K562 (cell line): ENCODE measurements at regions not wholly inside any gene's neighbourhood (a gene's known extent, or its start where the extent isn't known, plus 50 kb on each side); places are given as distances from the start of the nearest gene placed in this dataset.

ENCODE experiments used
- ATAC-seq: fragments of 200-7000 bp; cut with Tn5 transposase; 3 replicates; pipeline ENCODE4 v1.9.1; 2020; ENCODE audit warnings: moderate library complexity
- BruUV-seq: library from RNA; stranded (reverse); fragments of 400-500 nt; replicated peaks from 2 replicates; lab custom pipeline; 2021; lab: Mats Ljungman, UMichigan
- CTCF ChIA-PET: fragments of 300-600 bp; formaldehyde crosslinking; extraction: SDS; loops from one replicate; lab custom pipeline; 2021; ENCODE audit warnings: low intra/inter-chr PET ratio; lab: Yijun Ruan, JAX
- POLR2A ChIA-PET: fragments of 300-600, 350-650 bp; sonication (Branson Sonifier 250); formaldehyde crosslinking; extraction: SDS; loops from one replicate; lab custom pipeline; 2021; ENCODE audit warnings: antibody characterized with exemption, inconsistent platforms; lab: Yijun Ruan, JAX
- DNase-seq, 4 experiments: peaks; one replicate each; pipeline versions ENCODE4 v3.0.0 to v3.0.0-alpha.2; 2011 to 2018; ENCODE audit warnings: low spot score in 3 of 4, mixed read lengths in 3 of 4; ENCODE audit errors: extremely low read depth in 1 of 4
- FAIRE-seq: peaks from 2 replicates; lab custom pipeline; 2011; peaks lifted over from hg19 to GRCh38; lab: Jason Lieb, UNC
- H2AFZ ChIP-seq: 2 replicates; pipeline ENCODE4 v1.6.0; 2011; ENCODE audit warnings: low read depth, low read length, control low read depth, inconsistent platforms
- H3K27ac ChIP-seq: fragments of 200-600 bp; 3 replicates; pipeline ENCODE4 v1.8.0; 2011; ENCODE audit warnings: low read depth, mild to moderate bottlenecking, control low read depth, inconsistent platforms, low read length, moderate library complexity, mixed read lengths; ENCODE audit errors: extremely low read depth
- H3K27me3 ChIP-seq, 2 experiments: fragments of 300-600 bp in 1 of 2; 2 replicates in 1 of 2; 3 replicates in 1 of 2; pipeline versions ENCODE4 v1.6.0 to v1.8.0; 2011; ENCODE audit warnings: inconsistent platforms in 2 of 2, low read length in 2 of 2, mild to moderate bottlenecking in 1 of 2, mixed read lengths in 1 of 2, moderate library complexity in 1 of 2; ENCODE audit not compliant: control insufficient read depth in 2 of 2, insufficient read depth in 2 of 2
- H3K36me3 ChIP-seq: fragments of 300-600 bp; 3 replicates; pipeline ENCODE4 v1.8.0; 2011; ENCODE audit warnings: mild to moderate bottlenecking, low read length, inconsistent platforms; ENCODE audit not compliant: control insufficient read depth, insufficient read depth
- H3K4me1 ChIP-seq, 2 experiments: fragments of 200-600 bp in 1 of 2; replicated peaks in 1 of 2; 2 replicates in 1 of 2; 3 replicates in 1 of 2; pipeline versions ENCODE4 v1.5.1 to v1.8.0; 2011; ENCODE audit warnings: inconsistent platforms in 2 of 2, low read length in 2 of 2, mild to moderate bottlenecking in 1 of 2, mixed read lengths in 1 of 2, moderate library complexity in 1 of 2; ENCODE audit not compliant: control insufficient read depth in 2 of 2, insufficient read depth in 2 of 2
- H3K4me2 ChIP-seq: 2 replicates; pipeline ENCODE4 v1.6.1; 2011; ENCODE audit warnings: low read length, control low read depth, inconsistent platforms, mixed read lengths; ENCODE audit not compliant: insufficient read depth
- H3K4me3 ChIP-seq: fragments of 200-600 bp; sonication (generic), shearing (Covaris generic); 2 replicates; pipeline ENCODE4 v1.5.1; 2016; ENCODE audit warnings: control low read depth, inconsistent platforms
- H3K79me2 ChIP-seq: fragments of 200-600 bp; 3 replicates; pipeline ENCODE4 v1.8.0; 2011; ENCODE audit warnings: low read length, inconsistent platforms; ENCODE audit not compliant: control insufficient read depth, insufficient read depth
- H3K9ac ChIP-seq, 2 experiments: 2 replicates each; pipeline versions ENCODE4 v1.6.0 to v1.6.1; 2011; ENCODE audit warnings: low read depth in 2 of 2, low read length in 2 of 2, control low read depth in 1 of 2, inconsistent platforms in 1 of 2, mild to moderate bottlenecking in 1 of 2, mixed read lengths in 1 of 2; ENCODE audit not compliant: insufficient read depth in 1 of 2
- H3K9me1 ChIP-seq: one replicate; pipeline ENCODE4 v1.6.0; 2011; ENCODE audit warnings: inconsistent platforms, mild to moderate bottlenecking, low read length, moderate library complexity; ENCODE audit not compliant: control insufficient read depth, insufficient read depth
- H3K9me3 ChIP-seq: replicated peaks from 2 replicates; pipeline ENCODE4 v1.5.1; 2011; ENCODE audit warnings: low read depth, low read length, inconsistent platforms; ENCODE audit not compliant: control insufficient read depth, insufficient read depth
- H4K20me1 ChIP-seq: replicated peaks from 2 replicates; pipeline ENCODE4 v1.6.1; 2011; ENCODE audit warnings: low read length, inconsistent platforms, mixed read lengths; ENCODE audit not compliant: control insufficient read depth, insufficient read depth
- RBM25 ChIP-seq: fragments of 200-400 bp; formaldehyde crosslinking; IDR thresholded peaks from 2 replicates; pipeline ENCODE4 v1.6.1; 2018; ENCODE audit warnings: low read length, low read depth, moderate library complexity; ENCODE audit not compliant: severe bottlenecking
- TGIF2 ChIP-seq: sonication (generic); formaldehyde crosslinking; IDR thresholded peaks from 2 replicates; pipeline ENCODE4 v1.8.1; 2022; ENCODE audit warnings: mild to moderate bottlenecking, missing genetic modification reagents, moderate library complexity
- ZNF121 ChIP-seq: sonication (generic); formaldehyde crosslinking; conservative IDR thresholded peaks from 2 replicates; pipeline ENCODE4 v1.8.0; 2022; ENCODE audit warnings: missing genetic modification reagents
- WGBS: fragments of 100-300 bp; shearing (Covaris generic); methylation state at CpG from one replicate; pipeline ENCODE4 v1.1.6; 2016; ENCODE audit warnings: low coverage, mixed read lengths; ENCODE audit not compliant: insufficient coverage; ENCODE audit errors: missing lambda C conversion rate; 5-methylcytosine and 5-hydroxymethylcytosine counted together
- in situ Hi-C: fragments of 300-500 bp; cut with MboI; formaldehyde crosslinking; loops from 4 replicates; pipeline ENCODE4 v1.15.0; 2018; ENCODE audit warnings: inconsistent platforms, mixed read lengths
- intact Hi-C: fragments of 100-400 bp; cut with micrococcal nuclease; formaldehyde crosslinking; loops from 2 replicates; pipeline ENCODE4 v1.14.2; 2022
- TF ChIP-seq, protein P1 (sequence below), 2 experiments: fragments of 450-650 bp; formaldehyde crosslinking in 1 of 2; IDR thresholded peaks; 2 replicates each; pipeline versions ENCODE4 v1.4.0 to v1.6.1; 2014 to 2020; ENCODE audit warnings: mild to moderate bottlenecking in 2 of 2, borderline replicate concordance in 1 of 2, low read depth in 1 of 2

DNA sequence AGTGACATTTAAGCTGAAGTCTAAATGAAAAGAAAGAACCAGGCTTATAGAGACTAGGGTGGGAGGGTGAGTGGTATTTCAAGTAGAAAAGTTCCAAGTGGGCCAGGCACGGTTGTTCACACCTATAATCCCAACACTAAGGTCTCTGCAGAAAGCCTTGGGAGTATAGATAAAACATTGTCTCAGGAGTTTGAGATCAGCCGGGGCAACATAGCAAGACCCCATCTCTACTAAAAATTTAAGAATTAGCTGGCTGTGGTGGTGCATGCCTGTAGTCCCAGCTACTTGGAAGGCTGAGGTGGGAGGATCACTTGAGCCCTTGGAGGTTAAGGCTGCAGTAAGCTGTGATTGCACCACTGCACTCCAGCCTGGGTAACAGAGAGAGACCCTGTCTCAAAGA lies 143.4 kb upstream of the PKDCC start:
- no peaks in the 10 kb centered on the region for H4K20me1 ChIP-seq
- POLR2A ChIA-PET, result interaction anchor here (1.2 kb wide), 1 partner anchor 8 kb away, joined by 3 read pairs; no protein-coding TSS in a partner anchor
- FAIRE-seq, result no peak

More for the DNA sequence above, 143.4 kb upstream of the PKDCC start:
- intact Hi-C loops (no loop called here), in situ Hi-C loops (no loop called here)
- Histone ChIP-seq H3K79me2 (no peaks in the 10 kb centered on the region), H3K27me3 (no peaks in the 10 kb centered on the region; a peak in 1 of 5 replicates), H3K4me3 (no peak overlapping the region), H3K9me3 (no peaks in the 10 kb centered on the region), H3K36me3 (no peaks in the 10 kb centered on the region), H3K4me2 (no peak overlapping the region), H3K27ac (no peak overlapping the region), H3K9ac (no peak overlapping the region), H2AFZ (no peak overlapping the region), H3K9me1 (no peaks in the 10 kb centered on the region), H3K4me1 (peaks cover 0 to 15% of the 10 kb centered on the region in 2 experiments; a peak in 3 of 5 replicates)
- no TSS peak for BruUV-seq
- ATAC-seq (no peak), DNase-seq (no peak)
- 0% methylated on average over 2 of the region's 2 CpGs for whole genome bisulfite sequencing
- no peak for TF ChIP-seq TGIF2 (CRISPR knock-in tag)
- peak; percentile 63 for TF ChIP-seq ZNF121 (CRISPR knock-in tag)
- TF ChIP-seq, protein P1, sequence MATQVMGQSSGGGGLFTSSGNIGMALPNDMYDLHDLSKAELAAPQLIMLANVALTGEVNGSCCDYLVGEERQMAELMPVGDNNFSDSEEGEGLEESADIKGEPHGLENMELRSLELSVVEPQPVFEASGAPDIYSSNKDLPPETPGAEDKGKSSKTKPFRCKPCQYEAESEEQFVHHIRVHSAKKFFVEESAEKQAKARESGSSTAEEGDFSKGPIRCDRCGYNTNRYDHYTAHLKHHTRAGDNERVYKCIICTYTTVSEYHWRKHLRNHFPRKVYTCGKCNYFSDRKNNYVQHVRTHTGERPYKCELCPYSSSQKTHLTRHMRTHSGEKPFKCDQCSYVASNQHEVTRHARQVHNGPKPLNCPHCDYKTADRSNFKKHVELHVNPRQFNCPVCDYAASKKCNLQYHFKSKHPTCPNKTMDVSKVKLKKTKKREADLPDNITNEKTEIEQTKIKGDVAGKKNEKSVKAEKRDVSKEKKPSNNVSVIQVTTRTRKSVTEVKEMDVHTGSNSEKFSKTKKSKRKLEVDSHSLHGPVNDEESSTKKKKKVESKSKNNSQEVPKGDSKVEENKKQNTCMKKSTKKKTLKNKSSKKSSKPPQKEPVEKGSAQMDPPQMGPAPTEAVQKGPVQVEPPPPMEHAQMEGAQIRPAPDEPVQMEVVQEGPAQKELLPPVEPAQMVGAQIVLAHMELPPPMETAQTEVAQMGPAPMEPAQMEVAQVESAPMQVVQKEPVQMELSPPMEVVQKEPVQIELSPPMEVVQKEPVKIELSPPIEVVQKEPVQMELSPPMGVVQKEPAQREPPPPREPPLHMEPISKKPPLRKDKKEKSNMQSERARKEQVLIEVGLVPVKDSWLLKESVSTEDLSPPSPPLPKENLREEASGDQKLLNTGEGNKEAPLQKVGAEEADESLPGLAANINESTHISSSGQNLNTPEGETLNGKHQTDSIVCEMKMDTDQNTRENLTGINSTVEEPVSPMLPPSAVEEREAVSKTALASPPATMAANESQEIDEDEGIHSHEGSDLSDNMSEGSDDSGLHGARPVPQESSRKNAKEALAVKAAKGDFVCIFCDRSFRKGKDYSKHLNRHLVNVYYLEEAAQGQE (IDR thresholded peaks at IDR 0.05; ENCODE audit: borderline replicate concordance), result no peak
- TF ChIP-seq, protein P1 (CRISPR knock-in tag; IDR thresholded peaks at IDR 0.05; ENCODE audit: low read depth), result no peak
- TF ChIP-seq RBM25, result peak; percentile 18
- CTCF ChIA-PET, result no interaction called here
